CD14-positive monocyte (primary cell): ENCODE measurements at regions not wholly inside any gene's neighbourhood (a gene's known extent, or its start where the extent isn't known, plus 50 kb on each side); places are given as distances from the start of the nearest gene placed in this dataset.

Experiments used
- DNase-seq, 3 donors: peaks; one replicate each; pipeline ENCODE4 v3.0.0-alpha.2; 2011 to 2022
- H2AFZ ChIP-seq: 2 replicates; pipeline ENCODE4 v1.6.0; 2012; ENCODE audit warnings: mild to moderate bottlenecking, low read depth, low read length, inconsistent platforms; ENCODE audit not compliant: insufficient read depth, poor library complexity, severe bottlenecking
- H3K27ac ChIP-seq, 2 donors: 1 replicate in 1 of 2; 2 replicates in 1 of 2; pipeline ENCODE4 v1.5.1; 2012 to 2013; ENCODE audit warnings: low read length in 2 of 2, control low read depth in 1 of 2, inconsistent platforms in 1 of 2, low read depth in 1 of 2, mild to moderate bottlenecking in 1 of 2
- H3K27me3 ChIP-seq, 2 donors: one replicate each; pipeline versions ENCODE4 v1.6.0 to v1.6.1; 2011 to 2013; ENCODE audit warnings: low read length in 2 of 2; ENCODE audit not compliant: control insufficient read depth in 2 of 2, insufficient read depth in 2 of 2
- H3K36me3 ChIP-seq, 2 donors: replicated peaks in 1 of 2; 1 replicate in 1 of 2; 2 replicates in 1 of 2; pipeline versions ENCODE4 v1.5.1 to v1.6.1; 2012 to 2013; ENCODE audit warnings: low read length in 2 of 2, control low read depth in 1 of 2, inconsistent platforms in 1 of 2, mild to moderate bottlenecking in 1 of 2; ENCODE audit not compliant: insufficient read depth in 2 of 2, control insufficient read depth in 1 of 2
- H3K4me1 ChIP-seq, 2 donors: 1 replicate in 1 of 2; 2 replicates in 1 of 2; pipeline versions ENCODE4 v1.5.1 to v1.6.1; 2012 to 2013; ENCODE audit warnings: low read length in 2 of 2, control low read depth in 1 of 2, inconsistent platforms in 1 of 2, mild to moderate bottlenecking in 1 of 2, moderate library complexity in 1 of 2; ENCODE audit not compliant: insufficient read depth in 2 of 2, control insufficient read depth in 1 of 2
- H3K4me2 ChIP-seq: replicated peaks from 2 replicates; pipeline ENCODE3; 2012; ENCODE audit warnings: low read length, moderate library complexity, mild to moderate bottlenecking; ENCODE audit not compliant: poor library complexity, severe bottlenecking; ENCODE audit errors: extremely low read depth
- H3K4me3 ChIP-seq, 3 experiments: fragments of 200-600 bp in 1 of 3; sonication (generic) in 1 of 3; replicated peaks in 1 of 3; 1 replicate in 2 of 3; 2 replicates in 1 of 3; pipeline ENCODE4 v1.5.1; 2011 to 2013; ENCODE audit warnings: low read length in 3 of 3, mild to moderate bottlenecking in 3 of 3, control low read depth in 2 of 3, low read depth in 2 of 3, inconsistent platforms in 1 of 3, moderate library complexity in 1 of 3
- H3K79me2 ChIP-seq: 2 replicates; pipeline ENCODE4 v1.6.0; 2012; ENCODE audit warnings: mild to moderate bottlenecking, control low read depth, inconsistent platforms, low read length, moderate library complexity; ENCODE audit not compliant: insufficient read depth
- H3K9ac ChIP-seq: 2 replicates; pipeline ENCODE4 v1.6.0; 2017; ENCODE audit warnings: low read length, mild to moderate bottlenecking; ENCODE audit not compliant: insufficient read depth, poor library complexity, severe bottlenecking
- H3K9me3 ChIP-seq, 2 donors: replicated peaks in 1 of 2; 1 replicate in 1 of 2; 2 replicates in 1 of 2; pipeline versions ENCODE4 v1.5.1 to v1.6.1; 2012 to 2013; ENCODE audit warnings: low read length in 2 of 2, control low read depth in 1 of 2; ENCODE audit not compliant: control insufficient read depth in 1 of 2, insufficient read depth in 1 of 2
- H4K20me1 ChIP-seq: 2 replicates; pipeline ENCODE4 v1.6.0; 2012; ENCODE audit warnings: mild to moderate bottlenecking, low read length, control low read depth, moderate library complexity; ENCODE audit not compliant: insufficient read depth
- H3K27ac Mint-ChIP-seq, 7 donors: one replicate each; pipeline ENCODE4 v1.8.0; 2020; ENCODE audit warnings: mild to moderate bottlenecking in 7 of 7, mixed read lengths in 7 of 7, moderate library complexity in 6 of 7, inconsistent platforms in 2 of 7
- H3K27me3 Mint-ChIP-seq, 3 donors: one replicate each; pipeline ENCODE4 v1.8.0; 2021 to 2022; ENCODE audit warnings: low read depth in 3 of 3, mild to moderate bottlenecking in 3 of 3, mixed read lengths in 3 of 3, moderate library complexity in 3 of 3, inconsistent platforms in 1 of 3
- H3K36me3 Mint-ChIP-seq, 2 donors: one replicate each; pipeline ENCODE4 v1.8.0; 2020; ENCODE audit warnings: mixed read lengths in 2 of 2, inconsistent platforms in 1 of 2, mild to moderate bottlenecking in 1 of 2
- H3K4me1 Mint-ChIP-seq: one replicate; pipeline ENCODE4 v1.8.0; 2020; ENCODE audit warnings: mild to moderate bottlenecking, mixed read lengths
- H3K4me3 Mint-ChIP-seq, 2 donors: one replicate each; pipeline ENCODE4 v1.8.0; 2020; ENCODE audit warnings: mild to moderate bottlenecking in 2 of 2, mixed read lengths in 2 of 2, moderate library complexity in 1 of 2
- H3K9me3 Mint-ChIP-seq, 7 donors: one replicate each; pipeline ENCODE4 v1.8.0; 2020 to 2022; ENCODE audit warnings: mixed read lengths in 7 of 7, mild to moderate bottlenecking in 6 of 7, moderate library complexity in 6 of 7, inconsistent platforms in 2 of 7
- WGBS: methylation state at CpG from one replicate; pipeline ENCODE4 v1.1.5; 2013; ENCODE audit warnings: missing lambda C conversion rate; ENCODE audit not compliant: insufficient coverage; 5-methylcytosine and 5-hydroxymethylcytosine counted together
- intact Hi-C, 2 donors: fragments of 100-400 bp; cut with micrococcal nuclease; formaldehyde crosslinking; loops; one replicate each; pipeline versions ENCODE4 v1.15.0 to v1.15.1; 2023
- TF ChIP-seq, protein P1 (sequence below): fragments of 200-600 bp; IDR thresholded peaks from one replicate; pipeline ENCODE4 v1.8.0; 2022; ENCODE audit warnings: antibody characterized with exemption, mild to moderate bottlenecking

DNA sequence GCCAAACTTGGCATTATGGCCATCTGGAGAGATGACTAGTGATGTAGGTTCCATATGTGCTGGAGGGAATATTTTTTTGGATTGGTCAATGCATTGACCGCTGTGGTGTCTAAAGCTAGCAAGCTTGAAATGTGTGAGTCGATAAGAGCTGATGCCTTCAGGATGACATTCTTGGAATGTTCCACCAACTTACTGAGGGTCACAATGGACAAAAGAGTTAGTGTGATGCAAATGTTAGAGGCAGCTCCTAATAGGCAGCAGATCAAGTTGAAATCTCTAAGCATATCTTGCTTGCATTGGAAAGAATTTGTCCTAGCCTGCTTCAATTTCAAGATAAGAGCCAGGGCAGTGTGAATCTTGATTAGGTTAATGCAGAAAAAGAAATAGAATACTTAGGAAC is 210.4 kb upstream of the AFF2 start:
- H3K36me3 Mint-ChIP-seq: no peaks in the 10 kb centered on the region
- Histone ChIP-seq H2AFZ (no peak overlapping the region), H4K20me1 (no peaks in the 10 kb centered on the region), H3K79me2 (no peaks in the 10 kb centered on the region), H3K36me3 (no peaks in the 10 kb centered on the region), H3K9me3 (no peaks in the 10 kb centered on the region), H3K4me2 (no peak overlapping the region), H3K27ac (no peak overlapping the region), H3K4me1 (no peaks in the 10 kb centered on the region), H3K4me3 (no peak overlapping the region), H3K9ac (no peak overlapping the region), H3K27me3 (no peaks in the 10 kb centered on the region)
- peaks cover 0 to 3% (median 0%) of the 10 kb centered on the region in 7 donors for H3K9me3 Mint-ChIP-seq
- TF ChIP-seq, protein P1, sequence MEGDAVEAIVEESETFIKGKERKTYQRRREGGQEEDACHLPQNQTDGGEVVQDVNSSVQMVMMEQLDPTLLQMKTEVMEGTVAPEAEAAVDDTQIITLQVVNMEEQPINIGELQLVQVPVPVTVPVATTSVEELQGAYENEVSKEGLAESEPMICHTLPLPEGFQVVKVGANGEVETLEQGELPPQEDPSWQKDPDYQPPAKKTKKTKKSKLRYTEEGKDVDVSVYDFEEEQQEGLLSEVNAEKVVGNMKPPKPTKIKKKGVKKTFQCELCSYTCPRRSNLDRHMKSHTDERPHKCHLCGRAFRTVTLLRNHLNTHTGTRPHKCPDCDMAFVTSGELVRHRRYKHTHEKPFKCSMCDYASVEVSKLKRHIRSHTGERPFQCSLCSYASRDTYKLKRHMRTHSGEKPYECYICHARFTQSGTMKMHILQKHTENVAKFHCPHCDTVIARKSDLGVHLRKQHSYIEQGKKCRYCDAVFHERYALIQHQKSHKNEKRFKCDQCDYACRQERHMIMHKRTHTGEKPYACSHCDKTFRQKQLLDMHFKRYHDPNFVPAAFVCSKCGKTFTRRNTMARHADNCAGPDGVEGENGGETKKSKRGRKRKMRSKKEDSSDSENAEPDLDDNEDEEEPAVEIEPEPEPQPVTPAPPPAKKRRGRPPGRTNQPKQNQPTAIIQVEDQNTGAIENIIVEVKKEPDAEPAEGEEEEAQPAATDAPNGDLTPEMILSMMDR: no peak
- DNase-seq: no peak
- H3K4me3 Mint-ChIP-seq: no peak overlapping the region
- intact Hi-C loops: no loop called here
- no peaks in the 10 kb centered on the region for H3K27me3 Mint-ChIP-seq
- WGBS: 100% methylated on average over 2 of the region's 2 CpGs
- peaks cover 8% of the 10 kb centered on the region for H3K4me1 Mint-ChIP-seq
- H3K27ac Mint-ChIP-seq: no peak overlapping the region

DNA sequence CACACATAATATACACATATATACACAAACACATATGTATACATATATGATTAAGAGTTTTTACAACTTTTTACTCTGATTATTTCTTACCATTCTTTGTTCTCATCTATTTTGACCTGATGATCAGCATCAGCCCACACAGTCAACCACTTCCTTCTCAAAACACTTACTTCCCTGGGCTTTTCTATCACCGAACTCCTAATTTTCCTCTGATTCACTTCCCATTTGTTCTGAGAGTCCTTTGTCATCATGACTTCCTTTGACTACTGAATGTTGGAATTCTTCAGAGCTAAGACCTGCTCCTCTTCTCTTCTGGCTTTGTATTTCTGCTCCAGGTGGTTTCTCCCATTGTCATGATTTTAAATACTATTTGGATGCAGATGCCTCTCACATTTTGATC is 209.5 kb upstream of the AFF2 start:
- H3K4me3 ChIP-seq: no peak overlapping the region
- TF ChIP-seq, protein P1: no peak
- H3K27ac Mint-ChIP-seq: no peak overlapping the region
- H3K36me3 Mint-ChIP-seq: no peaks in the 10 kb centered on the region
- H3K4me1 Mint-ChIP-seq: peaks cover 13% of the 10 kb centered on the region
- no peak overlapping the region for H3K27ac ChIP-seq
- no peaks in the 10 kb centered on the region for H3K4me1 ChIP-seq
- no peak overlapping the region for H2AFZ ChIP-seq
- H3K79me2 ChIP-seq: no peaks in the 10 kb centered on the region
- no peaks in the 10 kb centered on the region for H3K27me3 Mint-ChIP-seq
- no peaks in the 10 kb centered on the region for H4K20me1 ChIP-seq
- no peaks in the 10 kb centered on the region for H3K9me3 ChIP-seq
- H3K4me3 Mint-ChIP-seq: no peak overlapping the region
- peaks cover 0 to 3% (median 0%) of the 10 kb centered on the region in 7 donors for H3K9me3 Mint-ChIP-seq
- H3K9ac ChIP-seq: no peak overlapping the region
- H3K27me3 ChIP-seq: no peaks in the 10 kb centered on the region
- DNase-seq: no peak
- WGBS: 0% methylated on average over 1 of the region's 1 CpG
- no peak overlapping the region for H3K4me2 ChIP-seq
- H3K36me3 ChIP-seq: no peaks in the 10 kb centered on the region
- intact Hi-C loops: no loop called here
